B cell (primary cell): ENCODE measurements at regions not wholly inside any gene's neighbourhood (a gene's known extent, or its start where the extent isn't known, plus 50 kb on each side); places are given as distances from the start of the nearest gene placed in this dataset.

Source experiments
- EZH2 ChIP-seq: IDR thresholded peaks from 2 replicates; pipeline ENCODE4 v1.6.1; 2012; ENCODE audit warnings: borderline replicate concordance, low read depth, mild to moderate bottlenecking, moderate library complexity, low read length; ENCODE audit not compliant: insufficient read depth, poor library complexity, severe bottlenecking
- TF ChIP-seq, protein P1 (sequence below): fragments of 200-600 bp; IDR thresholded peaks from one replicate; pipeline ENCODE4 v1.8.0; 2022; ENCODE audit warnings: antibody characterized with exemption, mild to moderate bottlenecking

DNA sequence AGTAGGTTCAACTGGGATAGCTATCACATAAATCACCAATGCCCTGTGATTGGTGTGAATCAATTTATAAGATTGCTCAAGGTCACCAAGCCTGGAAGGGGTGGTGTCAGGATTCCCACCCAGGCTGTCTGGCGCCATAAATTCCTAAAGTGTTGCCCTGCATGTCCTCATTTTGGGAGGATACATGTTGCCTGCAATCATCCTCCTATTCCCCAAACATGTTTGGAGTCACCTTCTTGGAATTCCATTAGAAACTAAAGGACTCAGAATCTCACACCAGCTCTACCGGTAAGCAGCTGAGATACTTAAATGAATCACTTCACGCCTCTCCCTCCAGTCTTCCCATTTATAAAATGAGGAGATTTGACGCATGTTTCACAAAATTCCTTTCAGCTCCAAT is 54.1 kb upstream of the SLC45A1 start:
- TF ChIP-seq, protein P1, sequence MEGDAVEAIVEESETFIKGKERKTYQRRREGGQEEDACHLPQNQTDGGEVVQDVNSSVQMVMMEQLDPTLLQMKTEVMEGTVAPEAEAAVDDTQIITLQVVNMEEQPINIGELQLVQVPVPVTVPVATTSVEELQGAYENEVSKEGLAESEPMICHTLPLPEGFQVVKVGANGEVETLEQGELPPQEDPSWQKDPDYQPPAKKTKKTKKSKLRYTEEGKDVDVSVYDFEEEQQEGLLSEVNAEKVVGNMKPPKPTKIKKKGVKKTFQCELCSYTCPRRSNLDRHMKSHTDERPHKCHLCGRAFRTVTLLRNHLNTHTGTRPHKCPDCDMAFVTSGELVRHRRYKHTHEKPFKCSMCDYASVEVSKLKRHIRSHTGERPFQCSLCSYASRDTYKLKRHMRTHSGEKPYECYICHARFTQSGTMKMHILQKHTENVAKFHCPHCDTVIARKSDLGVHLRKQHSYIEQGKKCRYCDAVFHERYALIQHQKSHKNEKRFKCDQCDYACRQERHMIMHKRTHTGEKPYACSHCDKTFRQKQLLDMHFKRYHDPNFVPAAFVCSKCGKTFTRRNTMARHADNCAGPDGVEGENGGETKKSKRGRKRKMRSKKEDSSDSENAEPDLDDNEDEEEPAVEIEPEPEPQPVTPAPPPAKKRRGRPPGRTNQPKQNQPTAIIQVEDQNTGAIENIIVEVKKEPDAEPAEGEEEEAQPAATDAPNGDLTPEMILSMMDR = no peak
- no peak for TF ChIP-seq EZH2
